ENCODE measurements at regions not wholly inside any gene's neighbourhood (a gene's known extent, or its start where the extent isn't known, plus 50 kb on each side); places are given as distances from the start of the nearest gene placed in this dataset.

DNA sequence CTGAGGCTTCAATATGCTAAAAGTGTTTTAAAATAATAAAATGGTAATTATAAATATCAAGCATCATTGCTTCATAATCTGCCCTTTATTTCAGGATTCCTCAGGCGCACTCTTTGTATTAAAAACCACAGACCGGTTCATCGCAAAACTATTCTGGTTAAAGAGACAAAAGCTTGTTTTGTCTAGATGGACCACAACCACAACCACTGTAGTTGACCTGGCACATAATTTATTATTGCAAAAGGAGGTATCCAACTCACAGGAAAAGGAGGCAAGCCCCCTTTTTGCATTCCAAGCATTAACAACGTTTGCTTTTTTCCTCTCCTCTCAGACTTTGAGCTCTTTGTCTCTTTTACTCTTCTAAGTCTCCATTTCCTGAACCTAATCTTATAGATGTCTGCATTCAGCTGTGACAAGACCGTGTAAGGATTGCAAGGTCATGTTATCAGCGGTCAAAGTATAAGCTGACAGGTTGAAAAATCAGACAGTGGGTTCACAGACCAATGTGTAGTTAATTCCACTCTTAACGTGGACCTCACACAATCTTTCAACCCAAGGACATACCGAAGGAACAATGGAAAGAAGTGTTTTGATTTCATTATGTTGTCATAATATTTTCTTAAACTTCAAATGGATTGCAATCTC lies 1057.6 kb downstream of the GALC start (continued):
- TF ChIP-seq, protein P1, sequence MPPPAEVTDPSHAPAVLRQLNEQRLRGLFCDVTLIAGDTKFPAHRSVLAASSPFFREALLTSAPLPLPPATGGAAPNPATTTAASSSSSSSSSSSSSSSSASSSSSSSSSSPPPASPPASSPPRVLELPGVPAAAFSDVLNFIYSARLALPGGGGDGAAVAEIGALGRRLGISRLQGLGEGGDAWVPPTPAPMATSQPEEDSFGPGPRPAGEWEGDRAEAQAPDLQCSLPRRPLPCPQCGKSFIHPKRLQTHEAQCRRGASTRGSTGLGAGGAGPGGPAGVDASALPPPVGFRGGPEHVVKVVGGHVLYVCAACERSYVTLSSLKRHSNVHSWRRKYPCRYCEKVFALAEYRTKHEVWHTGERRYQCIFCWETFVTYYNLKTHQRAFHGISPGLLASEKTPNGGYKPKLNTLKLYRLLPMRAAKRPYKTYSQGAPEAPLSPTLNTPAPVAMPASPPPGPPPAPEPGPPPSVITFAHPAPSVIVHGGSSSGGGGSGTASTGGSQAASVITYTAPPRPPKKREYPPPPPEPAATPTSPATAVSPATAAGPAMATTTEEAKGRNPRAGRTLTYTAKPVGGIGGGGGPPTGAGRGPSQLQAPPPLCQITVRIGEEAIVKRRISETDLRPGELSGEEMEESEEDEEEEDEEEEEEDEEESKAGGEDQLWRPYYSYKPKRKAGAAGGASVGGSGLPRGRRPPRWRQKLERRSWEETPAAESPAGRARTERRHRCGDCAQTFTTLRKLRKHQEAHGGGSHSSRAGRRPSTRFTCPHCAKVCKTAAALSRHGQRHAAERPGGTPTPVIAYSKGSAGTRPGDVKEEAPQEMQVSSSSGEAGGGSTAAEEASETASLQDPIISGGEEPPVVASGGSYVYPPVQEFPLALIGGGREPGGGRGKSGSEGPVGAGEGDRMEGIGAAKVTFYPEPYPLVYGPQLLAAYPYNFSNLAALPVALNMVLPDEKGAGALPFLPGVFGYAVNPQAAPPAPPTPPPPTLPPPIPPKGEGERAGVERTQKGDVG (CRISPR knock-in tag; IDR thresholded peaks at IDR 0.05), result no peak
- TF ChIP-seq PRDM15 (CRISPR knock-in tag; IDR thresholded peaks at IDR 0.05) (no peak), CREB1 (IDR thresholded peaks at IDR 0.05; ENCODE audit: low read depth) (no peak), POLR2A (IDR thresholded peaks at IDR 0.05; ENCODE audit: low read depth, low read length) (no peak), IRF4 (IDR thresholded peaks at IDR 0.05; ENCODE audit: low read depth, low read length) (no peak), E4F1 (IDR thresholded peaks at IDR 0.05; ENCODE audit: borderline replicate concordance, partially characterized antibody) (no peak), NFYA (IDR thresholded peaks at IDR 0.05; ENCODE audit: borderline replicate concordance, low read depth, low read length) (no peak), KAT2A (conservative IDR thresholded peaks at IDR 0.05; ENCODE audit: control insufficient read depth, low read depth, low read length) (no peak)
